HepG2 (cell line): ENCODE measurements at regions not wholly inside any gene's neighbourhood (a gene's known extent, or its start where the extent isn't known, plus 50 kb on each side); places are given as distances from the start of the nearest gene placed in this dataset.

Source experiments
- EED ChIP-seq: sonication (generic); formaldehyde crosslinking; IDR thresholded peaks from 2 replicates; pipeline ENCODE4 v1.5.0; 2020; ENCODE audit warnings: mild to moderate bottlenecking, missing genetic modification reagents
- JUNB ChIP-seq: sonication (generic); formaldehyde crosslinking; IDR thresholded peaks from 2 replicates; pipeline ENCODE4 v1.8.0; 2022; ENCODE audit warnings: missing genetic modification reagents, mild to moderate bottlenecking, borderline replicate concordance
- JUND ChIP-seq: sonication (generic); formaldehyde crosslinking; IDR thresholded peaks from 2 replicates; pipeline ENCODE4 v1.8.0; 2022; ENCODE audit warnings: mild to moderate bottlenecking, missing genetic modification reagents
- RBM22 ChIP-seq: fragments of 200-400 bp; formaldehyde crosslinking; optimal IDR thresholded peaks from 2 replicates; pipeline ENCODE3; 2017; ENCODE audit warnings: mild to moderate bottlenecking, low read length, moderate library complexity
- SKI ChIP-seq: fragments of 450-650 bp; IDR thresholded peaks from one replicate; pipeline ENCODE4 v1.6.1; 2018; ENCODE audit warnings: mild to moderate bottlenecking; ENCODE audit not compliant: partially characterized antibody
- SOX5 ChIP-seq: IDR thresholded peaks from 2 replicates; pipeline ENCODE4 v1.6.1; 2016; ENCODE audit warnings: borderline replicate concordance
- SP140L ChIP-seq: sonication (generic); formaldehyde crosslinking; IDR thresholded peaks from 2 replicates; pipeline ENCODE4 v1.4.0; 2020; ENCODE audit warnings: missing genetic modification reagents, borderline replicate concordance
- TAF1 ChIP-seq: sonication (generic); formaldehyde crosslinking; IDR thresholded peaks from 2 replicates; pipeline ENCODE4 v1.4.0; 2020; ENCODE audit warnings: missing genetic modification reagents
- TF ChIP-seq, protein P1 (sequence below): sonication (generic); formaldehyde crosslinking; IDR thresholded peaks from 2 replicates; pipeline ENCODE4 v1.5.0; 2020; ENCODE audit warnings: mild to moderate bottlenecking, missing genetic modification reagents, moderate library complexity

- TF ChIP-seq, protein P1, sequence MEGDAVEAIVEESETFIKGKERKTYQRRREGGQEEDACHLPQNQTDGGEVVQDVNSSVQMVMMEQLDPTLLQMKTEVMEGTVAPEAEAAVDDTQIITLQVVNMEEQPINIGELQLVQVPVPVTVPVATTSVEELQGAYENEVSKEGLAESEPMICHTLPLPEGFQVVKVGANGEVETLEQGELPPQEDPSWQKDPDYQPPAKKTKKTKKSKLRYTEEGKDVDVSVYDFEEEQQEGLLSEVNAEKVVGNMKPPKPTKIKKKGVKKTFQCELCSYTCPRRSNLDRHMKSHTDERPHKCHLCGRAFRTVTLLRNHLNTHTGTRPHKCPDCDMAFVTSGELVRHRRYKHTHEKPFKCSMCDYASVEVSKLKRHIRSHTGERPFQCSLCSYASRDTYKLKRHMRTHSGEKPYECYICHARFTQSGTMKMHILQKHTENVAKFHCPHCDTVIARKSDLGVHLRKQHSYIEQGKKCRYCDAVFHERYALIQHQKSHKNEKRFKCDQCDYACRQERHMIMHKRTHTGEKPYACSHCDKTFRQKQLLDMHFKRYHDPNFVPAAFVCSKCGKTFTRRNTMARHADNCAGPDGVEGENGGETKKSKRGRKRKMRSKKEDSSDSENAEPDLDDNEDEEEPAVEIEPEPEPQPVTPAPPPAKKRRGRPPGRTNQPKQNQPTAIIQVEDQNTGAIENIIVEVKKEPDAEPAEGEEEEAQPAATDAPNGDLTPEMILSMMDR (CRISPR knock-in tag) = no peak
- TF ChIP-seq RBM22 (no peak), JUND (CRISPR knock-in tag) (no peak), EED (CRISPR knock-in tag) (no peak), SP140L (CRISPR knock-in tag) (no peak), SOX5 (no peak), JUNB (CRISPR knock-in tag) (no peak), SKI (no peak), TAF1 (CRISPR knock-in tag) (no peak)
These were observed 109.7 kb upstream of the PKDCC start for GRCh38 chr2:41937921-41938708.
